ENCODE measurements at regions not wholly inside any gene's neighbourhood (a gene's known extent, or its start where the extent isn't known, plus 50 kb on each side); places are given as distances from the start of the nearest gene placed in this dataset.

GRCh38 chr14:22131749-22132476 is 457.1 kb downstream of the DAD1 start:
- 79% methylated on average over 4 of the region's 4 CpGs; no CpG with 5 or more reads in 1 of the 2 experiments for WGBS, 2 experiments (ENCODE audit: extremely low coverage in 1 of 2, insufficient coverage in 1 of 2, insufficient read length in 1 of 2, insufficient replicate concordance in 2 of 2, low coverage in 1 of 2, low lambda C conversion rate in 2 of 2, missing lambda C conversion rate in 1 of 2)
- no peaks in the 10 kb centered on the region for H3K4me1 ChIP-seq (replicated peaks in 1 of 4; ENCODE audit: control insufficient read depth in 3 of 4, insufficient read depth in 4 of 4, low read length in 3 of 4)
- ChIA-PET POLR2A (ENCODE audit: partially characterized antibody) (interaction anchor here (0.6 kb wide), 1 partner anchor 684 kb away, joined by 3 read pairs; no protein-coding TSS in a partner anchor), CTCF (ENCODE audit: partially characterized antibody) (interaction anchor here (0.6 to 3.3 kb wide), 32 partner anchors 9 to 313 kb away, joined by 3 to 26 read pairs (median 5); no protein-coding TSS in a partner anchor)
- H2BK15ac ChIP-seq (ENCODE audit: low read length), result no peak overlapping the region
- H3K4me2 ChIP-seq (ENCODE audit: insufficient read depth in 1 of 2, low read depth in 2 of 2, low read length in 2 of 2), result no peak overlapping the region
- H3K56ac ChIP-seq (replicated peaks; ENCODE audit: insufficient read length, low read depth, low read length), result no peak overlapping the region
- no peak overlapping the region for H2BK20ac ChIP-seq (ENCODE audit: low read length)
- no peak overlapping the region for H3K4me3 ChIP-seq (ENCODE audit: extremely low read depth in 1 of 4, insufficient read depth in 2 of 4, low read depth in 3 of 4, low read length in 4 of 4)
- no peak overlapping the region for H4K8ac ChIP-seq (ENCODE audit: extremely low read depth, insufficient read depth, low read length)
- no peak overlapping the region for H3K18ac ChIP-seq (ENCODE audit: extremely low read depth, low read length)
- FAIRE-seq (peak; percentile 78), DNase-seq (ENCODE audit: low read depth in 1 of 2, low spot score in 2 of 2) (peak in 1 of 2 experiments; percentile 78)
- no peaks in the 10 kb centered on the region for H3K79me2 ChIP-seq (ENCODE audit: control insufficient read depth in 1 of 2, insufficient read depth in 2 of 2, low read length in 2 of 2)
- H4K91ac ChIP-seq (replicated peaks; ENCODE audit: insufficient read length, low read length), result no peak overlapping the region
- H2BK12ac ChIP-seq (ENCODE audit: low read depth, low read length), result no peak overlapping the region
- H3K27ac ChIP-seq (ENCODE audit: low read depth, low read length), result no peak overlapping the region
- H4K20me1 ChIP-seq (replicated peaks in 1 of 2; ENCODE audit: control insufficient read depth in 1 of 2, insufficient read depth in 2 of 2, low read length in 2 of 2), result no peaks in the 10 kb centered on the region
- no peak overlapping the region for H4K5ac ChIP-seq (ENCODE audit: insufficient read length, low read depth, low read length)
- H2AFZ ChIP-seq (ENCODE audit: low read length), result peak overlapping the region; percentile 70
- TF ChIP-seq YY1 (IDR thresholded peaks at IDR 0.05; ENCODE audit: low read depth, low read length), result 0 out of 2 replicates have a peak, but pooled peaks have one; percentile 22
- TF ChIP-seq BCL11A (IDR thresholded peaks at IDR 0.05; ENCODE audit: low read depth in 2 of 2, low read length in 2 of 2), result no peak
- TF ChIP-seq CTCF (IDR thresholded peaks at IDR 0.05; ENCODE audit: control extremely low read depth in 1 of 3, insufficient read depth in 1 of 3, low read depth in 1 of 3, low read length in 3 of 3), result peak; percentile 41 to 73 (median 55)
- TF ChIP-seq RAD21 (IDR thresholded peaks at IDR 0.05 in 1 of 2, conservative IDR thresholded peaks at IDR 0.05 in 1 of 2; ENCODE audit: low read depth in 2 of 2, low read length in 2 of 2), result peak; percentile 30 to 46; a peak in 3 of 4 replicates
- H3K79me1 ChIP-seq (ENCODE audit: low read depth, low read length), result no peaks in the 10 kb centered on the region
- no peaks in the 10 kb centered on the region for H3K23me2 ChIP-seq (ENCODE audit: low read depth, low read length)
- no peak overlapping the region for H3K4ac ChIP-seq (replicated peaks; ENCODE audit: insufficient read length, low read depth, low read length)
- no peak overlapping the region for H3K14ac ChIP-seq (ENCODE audit: insufficient read length)
- H2AK5ac ChIP-seq (ENCODE audit: low read depth, low read length), result no peak overlapping the region
- H2BK120ac ChIP-seq (replicated peaks; ENCODE audit: low read depth, low read length), result no peak overlapping the region
- H3K27me3 ChIP-seq (replicated peaks in 1 of 4; ENCODE audit: control insufficient read depth in 3 of 4, extremely low read depth in 1 of 4, insufficient read depth in 3 of 4, low read length in 3 of 4), result no peaks in the 10 kb centered on the region
- H3K9me3 ChIP-seq (ENCODE audit: insufficient read depth in 2 of 2, low read depth in 1 of 2, low read length in 1 of 2), result peaks cover 1 to 3% of the 10 kb centered on the region in 2 experiments; a peak in 2 of 4 replicates
- no peak overlapping the region for H3K9ac ChIP-seq (replicated peaks in 1 of 4; ENCODE audit: extremely low read depth in 1 of 4, low read depth in 3 of 4, low read length in 3 of 4)
- H3K36me3 ChIP-seq (ENCODE audit: control insufficient read depth in 2 of 4, insufficient read depth in 4 of 4, low read length in 3 of 4), result no peaks in the 10 kb centered on the region
- H3K23ac ChIP-seq (ENCODE audit: insufficient read length), result no peak overlapping the region
- H2BK5ac ChIP-seq (ENCODE audit: low read depth, low read length), result no peak overlapping the region
